Left forelimb (tissue), 1 donor: ENCODE measurements at regions not wholly inside any gene's neighbourhood (a gene's known extent, or its start where the extent isn't known, plus 50 kb on each side); places are given as distances from the start of the nearest gene placed in this dataset.
"Not testable (repeated sequence)": the region's sequence is repeated elsewhere in the genome, so short reads cannot be mapped to it uniquely, and the experiment has no call there.

Experiments used
- DNase-seq: peaks from one replicate; pipeline ENCODE4 v3.0.0-alpha.2; 2018; ENCODE audit warnings: low spot score

GRCh38 chr12:14213542-14213941 lies 151.9 kb upstream of the ATF7IP start:
- no peak for DNase-seq

- no peak for DNase-seq
These were observed 151.0 kb upstream of the ATF7IP start for GRCh38 chr12:14214495-14214894.

GRCh38 chr12:14215949-14216348 lies 149.5 kb upstream of the ATF7IP start:
- DNase-seq, result not testable (repeated sequence)

GRCh38 chr12:14216405-14217294 lies 148.8 kb upstream of the ATF7IP start:
- no peak for DNase-seq

GRCh38 chr12:14219156-14219555 lies 146.3 kb upstream of the ATF7IP start:
- DNase-seq, result no peak

GRCh38 chr12:14219670-14220069 lies 145.8 kb upstream of the ATF7IP start:
- DNase-seq, result not testable (repeated sequence)

GRCh38 chr12:14225064-14225463 lies 140.4 kb upstream of the ATF7IP start:
- DNase-seq, result no peak

GRCh38 chr12:14235176-14235575 lies 130.3 kb upstream of the ATF7IP start:
- not testable (repeated sequence) for DNase-seq

- DNase-seq, result not testable (repeated sequence)
These were observed 128.8 kb upstream of the ATF7IP start for GRCh38 chr12:14236641-14237040.

GRCh38 chr12:14238221-14238792 lies 127.2 kb upstream of the ATF7IP start:
- no peak for DNase-seq

- no peak for DNase-seq
These were observed 126.0 kb upstream of the ATF7IP start for GRCh38 chr12:14239350-14239934.

- DNase-seq, result no peak
These were observed 125.3 kb upstream of the ATF7IP start for GRCh38 chr12:14239935-14240872.

- no peak for DNase-seq
These were observed 124.6 kb upstream of the ATF7IP start for GRCh38 chr12:14240873-14241220.

GRCh38 chr12:14242825-14243224 lies 122.7 kb upstream of the ATF7IP start:
- DNase-seq, result not testable (repeated sequence)

GRCh38 chr12:14243941-14244340 lies 121.5 kb upstream of the ATF7IP start:
- DNase-seq, result no peak

- no peak for DNase-seq
These were observed 120.4 kb upstream of the ATF7IP start for GRCh38 chr12:14244876-14245669.

- no peak for DNase-seq
These were observed 118.3 kb upstream of the ATF7IP start for GRCh38 chr12:14247166-14247565.

GRCh38 chr12:14249368-14249767 lies 116.1 kb upstream of the ATF7IP start:
- DNase-seq, result no peak

GRCh38 chr12:14252697-14253096 lies 112.8 kb upstream of the ATF7IP start:
- no peak for DNase-seq

GRCh38 chr12:14253496-14253895 lies 112.0 kb upstream of the ATF7IP start:
- DNase-seq, result no peak

- no peak for DNase-seq
These were observed 110.7 kb upstream of the ATF7IP start for GRCh38 chr12:14254781-14255180.
